ENCODE measurements at regions not wholly inside any gene's neighbourhood (a gene's known extent, or its start where the extent isn't known, plus 50 kb on each side); places are given as distances from the start of the nearest gene placed in this dataset.
"Not testable (repeated sequence)": the region's sequence is repeated elsewhere in the genome, so short reads cannot be mapped to it uniquely, and the experiment has no call there.

DNA sequence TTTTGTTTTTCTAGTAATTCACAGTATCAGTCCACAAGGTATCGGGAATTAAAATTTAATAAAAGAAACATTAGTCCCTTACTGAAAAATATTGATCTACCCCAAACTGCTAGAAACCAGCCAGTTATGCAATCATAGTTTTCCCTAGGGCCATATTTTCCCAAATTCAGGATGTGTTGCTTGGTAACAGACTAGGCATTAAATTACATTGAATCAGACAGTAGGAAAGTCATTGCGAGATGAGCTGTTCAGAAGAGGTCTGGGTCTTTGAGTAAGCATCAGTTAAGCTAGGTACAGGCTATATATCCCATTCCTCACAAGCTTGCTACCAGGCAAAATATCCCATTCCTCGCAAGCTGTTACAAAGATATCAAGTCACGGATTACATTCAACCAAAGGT lies 123.0 kb upstream of the CCDC150 start:
- intact Hi-C loops (cut with DNase I), result no loop called here

DNA sequence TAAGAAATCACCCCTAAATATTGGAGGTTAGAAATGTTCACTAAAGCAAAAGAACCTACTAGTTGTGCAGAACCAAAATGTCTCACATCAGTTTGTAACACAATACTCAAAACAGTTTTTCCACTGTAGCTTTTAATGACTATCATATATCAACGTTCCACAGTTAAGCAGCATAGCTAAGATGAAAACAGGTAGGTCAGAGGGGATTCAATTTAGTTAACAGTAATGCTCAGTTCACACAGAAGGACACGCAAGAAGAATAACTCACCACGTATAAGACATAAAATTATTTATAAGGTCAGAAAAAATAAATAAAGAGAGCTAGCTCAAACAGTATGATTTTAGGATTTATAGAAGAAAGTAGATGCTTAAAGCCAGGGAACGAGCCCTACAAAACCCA lies 118.9 kb upstream of the CCDC150 start:
- no peak for TF ChIP-seq POLR2A (IDR thresholded peaks at IDR 0.05)
- TF ChIP-seq, protein P1, sequence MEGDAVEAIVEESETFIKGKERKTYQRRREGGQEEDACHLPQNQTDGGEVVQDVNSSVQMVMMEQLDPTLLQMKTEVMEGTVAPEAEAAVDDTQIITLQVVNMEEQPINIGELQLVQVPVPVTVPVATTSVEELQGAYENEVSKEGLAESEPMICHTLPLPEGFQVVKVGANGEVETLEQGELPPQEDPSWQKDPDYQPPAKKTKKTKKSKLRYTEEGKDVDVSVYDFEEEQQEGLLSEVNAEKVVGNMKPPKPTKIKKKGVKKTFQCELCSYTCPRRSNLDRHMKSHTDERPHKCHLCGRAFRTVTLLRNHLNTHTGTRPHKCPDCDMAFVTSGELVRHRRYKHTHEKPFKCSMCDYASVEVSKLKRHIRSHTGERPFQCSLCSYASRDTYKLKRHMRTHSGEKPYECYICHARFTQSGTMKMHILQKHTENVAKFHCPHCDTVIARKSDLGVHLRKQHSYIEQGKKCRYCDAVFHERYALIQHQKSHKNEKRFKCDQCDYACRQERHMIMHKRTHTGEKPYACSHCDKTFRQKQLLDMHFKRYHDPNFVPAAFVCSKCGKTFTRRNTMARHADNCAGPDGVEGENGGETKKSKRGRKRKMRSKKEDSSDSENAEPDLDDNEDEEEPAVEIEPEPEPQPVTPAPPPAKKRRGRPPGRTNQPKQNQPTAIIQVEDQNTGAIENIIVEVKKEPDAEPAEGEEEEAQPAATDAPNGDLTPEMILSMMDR (IDR thresholded peaks at IDR 0.05), result no peak
- Histone ChIP-seq H3K9me3 (no peaks in the 10 kb centered on the region), H3K4me1 (no peaks in the 10 kb centered on the region), H3K36me3 (replicated peaks in 1 of 2; ENCODE audit: insufficient read depth in 1 of 2, low read depth in 2 of 2) (no peaks in the 10 kb centered on the region), H3K4me3 (no peak overlapping the region), H3K27ac (no peak overlapping the region), H3K27me3 (no peaks in the 10 kb centered on the region)
- 47 to 53% methylated on average over 4 of the region's 4 CpGs for whole genome bisulfite sequencing, 2 donors
- ATAC-seq, result no peak
- intact Hi-C loops (cut with DNase I), result no loop called here
- no peak for DNase-seq

More for the DNA sequence above, 123.0 kb upstream of the CCDC150 start:
- Histone ChIP-seq H3K4me1 (no peaks in the 10 kb centered on the region), H3K27ac (no peak overlapping the region), H3K4me3 (no peak overlapping the region), H3K27me3 (no peaks in the 10 kb centered on the region), H3K36me3 (replicated peaks in 1 of 2; ENCODE audit: insufficient read depth in 1 of 2, low read depth in 2 of 2) (no peaks in the 10 kb centered on the region), H3K9me3 (no peaks in the 10 kb centered on the region)
- ATAC-seq (no peak), DNase-seq (no peak)
- WGBS, 2 donors, result 82 to 87% methylated on average over 4 of the region's 4 CpGs
- TF ChIP-seq, protein P1 (IDR thresholded peaks at IDR 0.05), result no peak
- TF ChIP-seq POLR2A (IDR thresholded peaks at IDR 0.05), result no peak

DNA sequence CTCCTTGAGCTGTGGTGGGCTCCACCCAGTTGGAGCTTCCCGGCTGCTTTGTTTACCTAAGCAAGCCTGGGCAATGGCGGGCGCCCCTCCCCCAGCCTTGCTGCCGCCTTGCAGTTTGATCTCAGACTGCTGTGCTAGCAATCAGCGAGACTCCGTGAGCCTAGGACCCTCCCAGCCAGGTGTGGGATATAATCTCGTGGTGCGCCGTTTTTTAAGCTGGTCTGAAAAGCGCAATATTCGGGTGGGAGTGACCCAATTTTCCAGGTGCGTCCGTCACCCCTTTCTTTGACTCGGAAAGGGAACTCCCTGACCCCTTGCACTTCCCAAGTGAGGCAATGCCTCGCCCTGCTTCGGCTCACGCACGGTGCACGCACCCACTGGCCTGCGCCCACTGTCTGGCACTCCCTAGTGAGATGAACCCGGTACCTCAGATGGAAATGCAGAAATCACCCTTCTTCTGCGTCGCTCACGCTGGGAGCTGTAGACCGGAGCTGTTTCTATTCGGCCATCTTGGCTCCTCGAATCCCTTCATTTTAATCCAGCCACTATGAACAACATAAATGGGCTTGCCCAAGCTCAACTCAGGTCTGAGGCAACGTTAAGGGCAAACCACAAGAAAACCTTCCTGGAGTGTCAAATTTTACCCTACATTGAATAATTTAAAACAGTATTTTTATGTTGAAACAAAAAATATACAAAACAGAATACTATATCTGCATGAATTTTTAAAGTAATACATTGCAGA lies 112.4 kb upstream of the CCDC150 start:
- H3K4me3 ChIP-seq; H3K9me3 ChIP-seq; H3K27me3 ChIP-seq; intact Hi-C loops (cut with DNase I); H3K27ac ChIP-seq; ATAC-seq; H3K4me1 ChIP-seq; H3K36me3 ChIP-seq (replicated peaks in 1 of 2; ENCODE audit: insufficient read depth in 1 of 2, low read depth in 2 of 2); DNase-seq: not testable (repeated sequence)
- WGBS, 2 donors, result 78 to 85% methylated on average over 7 to 21 of the region's 28 CpGs

DNA sequence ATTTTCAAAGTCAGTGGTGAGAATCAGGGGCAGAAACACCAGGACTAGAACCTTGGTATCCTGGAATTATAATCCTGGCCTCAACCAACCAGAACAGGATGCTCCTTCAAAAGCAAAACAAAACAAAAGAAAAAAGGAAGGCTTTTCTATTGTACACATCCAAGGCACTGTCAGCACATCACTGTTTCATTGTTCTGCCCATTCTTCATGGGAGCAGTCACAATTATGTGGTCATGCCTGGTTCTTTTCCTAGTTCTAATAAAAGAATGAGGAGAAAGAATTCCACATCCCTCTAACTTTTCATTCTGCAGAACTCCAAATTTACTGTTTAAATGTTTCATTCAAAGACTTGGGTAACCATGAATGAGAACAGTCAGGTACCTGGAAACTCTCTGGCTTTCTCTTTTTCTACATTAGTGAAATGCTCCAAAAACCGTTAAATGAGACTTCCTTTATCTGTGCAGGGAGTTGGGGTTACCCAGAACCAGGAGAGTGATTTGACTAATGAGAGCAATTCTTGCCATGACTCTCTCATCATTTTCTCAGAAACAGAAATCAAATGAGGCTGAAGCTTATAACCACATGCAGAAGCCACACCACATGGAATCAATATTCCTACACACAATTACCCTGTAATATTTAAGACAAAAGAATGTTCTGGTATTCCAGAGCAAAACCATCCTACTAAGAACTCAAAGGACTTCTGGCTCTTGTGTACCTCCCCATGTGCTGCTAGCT lies 110.9 kb upstream of the CCDC150 start:
- H3K27ac ChIP-seq, result no peak overlapping the region
- H3K36me3 ChIP-seq (replicated peaks in 1 of 2; ENCODE audit: insufficient read depth in 1 of 2, low read depth in 2 of 2), result no peaks in the 10 kb centered on the region
- DNase-seq (no peak), ATAC-seq (no peak)
- WGBS, 2 donors, result 33 to 41% methylated on average over 1 of the region's 1 CpG
- intact Hi-C loops (cut with DNase I), result no loop called here
- no peaks in the 10 kb centered on the region for H3K9me3 ChIP-seq
- H3K4me1 ChIP-seq, result no peaks in the 10 kb centered on the region
- TF ChIP-seq POLR2A (IDR thresholded peaks at IDR 0.05), result no peak
- TF ChIP-seq, protein P1 (IDR thresholded peaks at IDR 0.05), result no peak
- no peaks in the 10 kb centered on the region for H3K27me3 ChIP-seq
- no peak overlapping the region for H3K4me3 ChIP-seq

DNA sequence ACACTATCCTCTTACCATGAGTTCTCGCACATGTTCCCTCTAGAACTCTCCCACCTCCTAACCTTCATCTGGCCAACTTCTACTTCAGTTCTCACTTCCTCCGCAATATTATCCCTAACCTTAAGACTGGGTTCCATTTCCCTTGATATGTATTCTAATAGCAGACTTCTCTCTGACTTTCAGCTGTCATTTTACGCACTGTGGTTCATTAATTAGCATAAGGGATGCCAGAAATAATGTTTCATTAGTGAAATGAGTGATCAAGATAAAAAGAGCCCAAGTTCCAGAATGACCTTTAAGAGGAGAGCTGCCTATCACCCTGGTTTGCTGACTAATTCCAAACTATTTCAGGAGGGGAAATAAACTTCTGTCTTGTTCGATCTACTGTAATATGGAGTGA lies 108.6 kb upstream of the CCDC150 start:
- 85 to 86% methylated on average over 4 of the region's 4 CpGs for WGBS, 2 donors
- H3K9me3 ChIP-seq, result no peaks in the 10 kb centered on the region
- no peaks in the 10 kb centered on the region for H3K36me3 ChIP-seq (replicated peaks in 1 of 2; ENCODE audit: insufficient read depth in 1 of 2, low read depth in 2 of 2)
- intact Hi-C loops (cut with DNase I), result no loop called here
- H3K27ac ChIP-seq, result no peak overlapping the region
- no peaks in the 10 kb centered on the region for H3K27me3 ChIP-seq
- no peak overlapping the region for H3K4me3 ChIP-seq
- TF ChIP-seq, protein P1 (IDR thresholded peaks at IDR 0.05), result no peak
- no peak for TF ChIP-seq POLR2A (IDR thresholded peaks at IDR 0.05)
- ATAC-seq (no peak), DNase-seq (no peak)
- H3K4me1 ChIP-seq, result no peaks in the 10 kb centered on the region
